SH-SY5Y (cell line): ENCODE measurements at regions not wholly inside any gene's neighbourhood (a gene's known extent, or its start where the extent isn't known, plus 50 kb on each side); places are given as distances from the start of the nearest gene placed in this dataset.

Experiments used
- GATA2 ChIP-seq: IDR thresholded peaks from 2 replicates; pipeline ENCODE4 v1.6.1; 2011; ENCODE audit warnings: mild to moderate bottlenecking, low read depth, low read length
- GATA3 ChIP-seq: IDR thresholded peaks from 2 replicates; pipeline ENCODE4 v1.6.1; 2011; ENCODE audit warnings: low read depth, mild to moderate bottlenecking, low read length, moderate library complexity

DNA sequence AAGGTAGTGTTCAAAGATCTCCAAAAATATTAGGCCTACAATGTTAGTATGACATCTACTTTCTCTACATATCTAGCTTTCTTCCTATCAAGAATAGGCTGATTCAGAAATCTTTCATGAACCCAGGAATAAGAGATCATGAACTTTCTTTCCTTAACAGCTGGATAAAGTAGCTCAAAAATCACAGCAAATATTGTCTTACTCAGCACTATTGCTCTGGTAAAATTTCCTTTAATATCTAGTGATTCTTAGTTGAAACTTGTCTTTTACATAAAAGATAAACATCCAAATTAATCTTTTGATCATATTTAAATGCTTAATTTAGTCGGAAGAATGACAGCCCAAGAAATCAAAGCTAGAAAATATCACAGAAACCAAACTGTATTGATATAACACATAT lies 131.9 kb downstream of the NOL4 start:
- TF ChIP-seq GATA2 (no peak), GATA3 (no peak)
